Endodermal cell (in vitro differentiated cells): ENCODE measurements at regions not wholly inside any gene's neighbourhood (a gene's known extent, or its start where the extent isn't known, plus 50 kb on each side); places are given as distances from the start of the nearest gene placed in this dataset.

ENCODE experiments used
- DNase-seq: peaks from one replicate; pipeline ENCODE4 v3.0.0-alpha.2; 2017
- H3K27ac ChIP-seq: 2 replicates; pipeline ENCODE4 v1.5.1; 2013; ENCODE audit warnings: mild to moderate bottlenecking, low read depth, low read length, moderate library complexity
- H3K27me3 ChIP-seq: 2 replicates; pipeline ENCODE4 v1.6.1; 2013; ENCODE audit warnings: mild to moderate bottlenecking, low read length, moderate library complexity; ENCODE audit not compliant: insufficient read depth, control insufficient read depth, poor library complexity, severe bottlenecking
- H3K36me3 ChIP-seq: 2 replicates; pipeline ENCODE4 v1.7.0; 2013; ENCODE audit warnings: mild to moderate bottlenecking, low read length, moderate library complexity; ENCODE audit not compliant: control insufficient read depth, insufficient read depth
- H3K4me1 ChIP-seq: one replicate; pipeline ENCODE4 v1.7.0; 2013; ENCODE audit warnings: low read length; ENCODE audit not compliant: control insufficient read depth, insufficient read depth
- H3K4me3 ChIP-seq: 2 replicates; pipeline ENCODE4 v1.5.1; 2013; ENCODE audit warnings: mild to moderate bottlenecking, low read length, moderate library complexity
- H3K9ac ChIP-seq: 2 replicates; pipeline ENCODE4 v1.6.1; 2013; ENCODE audit warnings: mild to moderate bottlenecking, low read length, moderate library complexity; ENCODE audit not compliant: poor library complexity, severe bottlenecking; ENCODE audit errors: extremely low read depth
- H3K9me3 ChIP-seq: 2 replicates; pipeline ENCODE4 v1.6.1; 2013; ENCODE audit warnings: mild to moderate bottlenecking, low read length, moderate library complexity; ENCODE audit not compliant: control insufficient read depth
- H3K27ac Mint-ChIP-seq: 2 replicates; pipeline ENCODE4 v1.8.0; 2020; ENCODE audit warnings: mixed read lengths
- H3K27me3 Mint-ChIP-seq: 2 replicates; pipeline ENCODE4 v1.8.0; 2021; ENCODE audit warnings: mild to moderate bottlenecking, mixed read lengths; ENCODE audit not compliant: insufficient read depth
- H3K36me3 Mint-ChIP-seq: 2 replicates; pipeline ENCODE4 v1.8.0; 2020; ENCODE audit warnings: low read depth, mixed read lengths
- H3K4me1 Mint-ChIP-seq: 2 replicates; pipeline ENCODE4 v1.8.0; 2020; ENCODE audit warnings: mixed read lengths
- H3K4me3 Mint-ChIP-seq: 2 replicates; pipeline ENCODE4 v1.8.0; 2020; ENCODE audit warnings: mild to moderate bottlenecking, moderate library complexity, mixed read lengths
- H3K9me3 Mint-ChIP-seq: 2 replicates; pipeline ENCODE4 v1.8.0; 2020; ENCODE audit warnings: mild to moderate bottlenecking, mixed read lengths
- WGBS, 2 experiments: methylation state at CpG; one replicate each; pipeline versions ENCODE4 v1.1.5 to v1.1.7; 2013; ENCODE audit warnings: missing lambda C conversion rate in 2 of 2, mixed read lengths in 1 of 2; ENCODE audit not compliant: insufficient coverage in 1 of 2, insufficient read length in 1 of 2; 5-methylcytosine and 5-hydroxymethylcytosine counted together
- TF ChIP-seq, protein P1 (sequence below): fragments of 200-600 bp; sonication (generic); conservative IDR thresholded peaks from 2 replicates; pipeline ENCODE4 v1.5.0; 2021; ENCODE audit warnings: antibody characterized with exemption, mild to moderate bottlenecking

DNA sequence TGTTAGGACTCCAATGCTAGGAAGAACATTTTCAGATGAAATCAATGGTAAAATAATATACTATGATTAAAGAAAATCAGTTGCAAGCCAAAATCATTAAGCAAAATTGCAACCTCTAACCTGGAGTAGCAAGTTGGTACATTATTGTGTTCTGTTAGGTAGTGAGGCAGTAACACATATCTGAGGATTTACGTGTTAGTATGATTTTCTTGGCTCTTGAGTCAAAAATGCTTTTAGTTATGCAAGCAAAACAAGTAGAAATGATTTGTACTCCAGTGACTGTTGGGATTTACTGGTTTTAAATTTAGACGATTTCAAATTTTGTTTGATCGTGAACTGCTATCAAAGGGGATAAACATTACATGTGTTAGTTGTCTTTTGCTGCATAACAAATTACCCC, 293.0 kb upstream of the BTBD3 start:
- 93 to 100% methylated on average over 1 to 3 of the region's 3 CpGs for whole genome bisulfite sequencing, 2 experiments
- no peaks in the 10 kb centered on the region for H3K27me3 ChIP-seq
- H3K9me3 Mint-ChIP-seq, result no peaks in the 10 kb centered on the region

DNA sequence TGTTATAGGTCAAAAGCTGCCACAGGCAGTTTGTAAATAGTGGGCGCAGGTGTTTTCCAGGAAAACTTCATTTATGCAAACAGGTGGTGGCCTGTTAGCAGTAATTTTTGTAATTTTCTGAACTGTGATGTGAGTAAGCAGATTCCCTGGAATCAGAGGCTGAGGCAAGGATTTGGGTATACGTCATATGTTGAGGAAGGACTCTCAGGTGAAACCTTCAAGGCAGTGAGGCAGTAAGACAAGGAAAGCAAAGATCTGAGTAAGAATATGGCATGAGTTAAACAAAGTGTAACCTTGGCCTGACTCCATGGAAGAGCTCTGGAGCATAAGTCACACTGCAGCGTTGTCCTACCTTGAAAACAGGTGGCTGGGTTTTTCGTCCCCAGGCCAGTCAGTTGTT, 291.1 kb upstream of the BTBD3 start:
- no peak for DNase-seq
- TF ChIP-seq, protein P1, sequence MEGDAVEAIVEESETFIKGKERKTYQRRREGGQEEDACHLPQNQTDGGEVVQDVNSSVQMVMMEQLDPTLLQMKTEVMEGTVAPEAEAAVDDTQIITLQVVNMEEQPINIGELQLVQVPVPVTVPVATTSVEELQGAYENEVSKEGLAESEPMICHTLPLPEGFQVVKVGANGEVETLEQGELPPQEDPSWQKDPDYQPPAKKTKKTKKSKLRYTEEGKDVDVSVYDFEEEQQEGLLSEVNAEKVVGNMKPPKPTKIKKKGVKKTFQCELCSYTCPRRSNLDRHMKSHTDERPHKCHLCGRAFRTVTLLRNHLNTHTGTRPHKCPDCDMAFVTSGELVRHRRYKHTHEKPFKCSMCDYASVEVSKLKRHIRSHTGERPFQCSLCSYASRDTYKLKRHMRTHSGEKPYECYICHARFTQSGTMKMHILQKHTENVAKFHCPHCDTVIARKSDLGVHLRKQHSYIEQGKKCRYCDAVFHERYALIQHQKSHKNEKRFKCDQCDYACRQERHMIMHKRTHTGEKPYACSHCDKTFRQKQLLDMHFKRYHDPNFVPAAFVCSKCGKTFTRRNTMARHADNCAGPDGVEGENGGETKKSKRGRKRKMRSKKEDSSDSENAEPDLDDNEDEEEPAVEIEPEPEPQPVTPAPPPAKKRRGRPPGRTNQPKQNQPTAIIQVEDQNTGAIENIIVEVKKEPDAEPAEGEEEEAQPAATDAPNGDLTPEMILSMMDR, result no peak
- H3K4me1 ChIP-seq, result no peaks in the 10 kb centered on the region
- H3K9ac ChIP-seq, result no peak overlapping the region
- no peaks in the 10 kb centered on the region for H3K9me3 Mint-ChIP-seq
- H3K27me3 Mint-ChIP-seq, result peaks cover 2% of the 10 kb centered on the region
- H3K27me3 ChIP-seq, result no peaks in the 10 kb centered on the region
- H3K36me3 Mint-ChIP-seq, result no peaks in the 10 kb centered on the region
- no peak overlapping the region for H3K27ac Mint-ChIP-seq
- H3K4me3 ChIP-seq, result no peak overlapping the region
- no peaks in the 10 kb centered on the region for H3K36me3 ChIP-seq
- WGBS, 2 experiments, result 91 to 96% methylated on average over 2 to 4 of the region's 4 CpGs
- H3K4me1 Mint-ChIP-seq, result peaks cover 6% of the 10 kb centered on the region
- no peak overlapping the region for H3K4me3 Mint-ChIP-seq
- no peaks in the 10 kb centered on the region for H3K9me3 ChIP-seq
- no peak overlapping the region for H3K27ac ChIP-seq

More for the DNA sequence above, 293.0 kb upstream of the BTBD3 start:
- H3K4me1 Mint-ChIP-seq, result peaks cover 6% of the 10 kb centered on the region
- Histone ChIP-seq H3K4me3 (no peak overlapping the region), H3K36me3 (no peaks in the 10 kb centered on the region), H3K27ac (no peak overlapping the region), H3K9me3 (no peaks in the 10 kb centered on the region), H3K4me1 (no peaks in the 10 kb centered on the region), H3K9ac (no peak overlapping the region)
- H3K27me3 Mint-ChIP-seq, result peaks cover 2% of the 10 kb centered on the region
- H3K27ac Mint-ChIP-seq, result no peak overlapping the region
- TF ChIP-seq, protein P1, result no peak
- no peak overlapping the region for H3K4me3 Mint-ChIP-seq
- no peak for DNase-seq
- H3K36me3 Mint-ChIP-seq, result no peaks in the 10 kb centered on the region

DNA sequence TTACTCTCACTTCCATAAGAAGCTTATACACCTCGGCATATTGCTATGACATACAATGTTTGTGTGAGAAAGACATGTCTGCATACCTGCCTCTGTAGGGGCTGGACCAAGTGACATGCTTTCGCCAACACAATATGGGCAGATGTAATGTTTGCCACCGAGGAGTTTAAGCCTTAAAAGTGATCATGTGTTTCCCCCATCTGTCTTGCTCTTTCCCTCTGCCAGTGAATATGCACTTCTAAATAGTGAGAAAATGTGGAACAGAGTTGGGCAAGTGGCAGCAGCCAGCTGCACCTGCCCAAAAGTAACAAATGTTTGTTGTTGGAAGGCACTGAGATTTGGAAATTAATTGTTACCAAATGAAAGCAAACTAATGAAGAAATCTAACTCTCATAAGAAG, 274.8 kb upstream of the BTBD3 start:
- Mint-ChIP-seq H3K27me3 (no peaks in the 10 kb centered on the region), H3K9me3 (peaks cover 2% of the 10 kb centered on the region), H3K27ac (no peak overlapping the region), H3K4me1 (no peaks in the 10 kb centered on the region), H3K36me3 (no peaks in the 10 kb centered on the region), H3K4me3 (no peak overlapping the region)
- Histone ChIP-seq H3K4me1 (no peaks in the 10 kb centered on the region), H3K27ac (no peak overlapping the region), H3K4me3 (no peak overlapping the region), H3K36me3 (no peaks in the 10 kb centered on the region), H3K27me3 (no peaks in the 10 kb centered on the region), H3K9ac (no peak overlapping the region), H3K9me3 (no peaks in the 10 kb centered on the region)
- 95 to 100% methylated on average over 2 to 3 of the region's 3 CpGs for WGBS, 2 experiments
- no peak for DNase-seq
- TF ChIP-seq, protein P1, result no peak
